ENCODE measurements at regions not wholly inside any gene's neighbourhood (a gene's known extent, or its start where the extent isn't known, plus 50 kb on each side); places are given as distances from the start of the nearest gene placed in this dataset.

DNA sequence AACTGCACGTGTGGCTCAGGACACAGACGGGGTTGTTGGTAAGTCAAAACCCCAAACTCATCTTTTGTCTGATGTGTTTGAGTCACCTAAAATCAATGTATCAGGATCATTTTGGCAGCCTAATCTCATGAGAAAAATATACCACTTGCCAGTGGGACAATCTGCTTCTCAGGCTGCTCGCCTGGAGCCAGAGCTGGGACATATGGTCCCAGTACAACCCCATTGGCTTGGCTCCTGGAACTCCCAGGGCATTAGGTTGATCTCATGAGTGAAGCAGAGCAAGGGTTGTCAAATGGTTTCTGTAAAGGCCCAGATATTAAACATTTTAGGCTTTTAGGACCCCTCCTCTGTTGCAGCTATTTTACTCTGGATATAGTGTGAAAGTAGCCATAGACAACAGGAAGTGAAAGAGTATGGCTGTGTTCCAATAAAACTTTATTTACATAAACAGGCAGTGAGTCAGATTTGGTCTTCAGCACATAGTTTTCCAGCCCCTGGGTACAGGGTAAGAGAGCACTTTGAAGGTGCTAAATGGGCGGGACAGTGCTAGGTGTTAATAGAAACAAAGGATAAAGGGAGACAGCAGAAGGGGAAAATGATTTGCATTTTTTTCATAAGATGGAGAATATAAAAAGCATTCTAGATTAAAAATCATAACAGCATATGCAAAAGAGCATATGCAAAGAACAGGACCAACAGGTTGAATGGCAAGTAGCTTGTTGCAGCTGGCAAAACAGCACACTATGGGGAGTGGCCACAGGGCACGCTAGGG lies 290.8 kb downstream of the KCNS3 start:
- H3K23ac ChIP-seq (ENCODE audit: low read depth, low read length): no peak overlapping the region
- H2BK20ac ChIP-seq (ENCODE audit: low read depth, low read length): no peak overlapping the region
- no peak overlapping the region for H4K91ac ChIP-seq (ENCODE audit: insufficient read depth, low read depth, low read length)
- no peak overlapping the region for H3K27ac ChIP-seq (ENCODE audit: insufficient read depth, low read length)
- no peak overlapping the region for H2AK9ac ChIP-seq (replicated peaks; ENCODE audit: low read depth, low read length, poor library complexity)
- dilution Hi-C loops (cut with HindIII; ENCODE audit: low sequenced_read_pairs, unreplicated experiment) (no loop called here), intact Hi-C loops (cut with micrococcal nuclease) (no loop called here), in situ Hi-C loops (cut with MboI; ENCODE audit: low sequenced_read_pairs) (loop anchor here (25.0 kb wide), 1 partner anchor 307 kb away; no protein-coding TSS in a partner anchor)
- H3K36me3 ChIP-seq (ENCODE audit: control insufficient read depth, insufficient read depth, low read length): no peaks in the 10 kb centered on the region
- no peaks in the 10 kb centered on the region for H3K79me1 ChIP-seq (ENCODE audit: low read depth in 1 of 2, low read length in 2 of 2)
- H2AFZ ChIP-seq (replicated peaks; ENCODE audit: low read length, poor library complexity): no peak overlapping the region
- H3K4me2 ChIP-seq (ENCODE audit: low read depth, low read length): no peak overlapping the region
- no TSS peak for BruUV-seq (replicated peaks)
- TF ChIP-seq POLR2A (IDR thresholded peaks at IDR 0.05; ENCODE audit: low read depth, low read length): no peak
- no peak for TF ChIP-seq SMC3 (IDR thresholded peaks at IDR 0.05; ENCODE audit: low read depth, low read length)
- TF ChIP-seq, protein P1, sequence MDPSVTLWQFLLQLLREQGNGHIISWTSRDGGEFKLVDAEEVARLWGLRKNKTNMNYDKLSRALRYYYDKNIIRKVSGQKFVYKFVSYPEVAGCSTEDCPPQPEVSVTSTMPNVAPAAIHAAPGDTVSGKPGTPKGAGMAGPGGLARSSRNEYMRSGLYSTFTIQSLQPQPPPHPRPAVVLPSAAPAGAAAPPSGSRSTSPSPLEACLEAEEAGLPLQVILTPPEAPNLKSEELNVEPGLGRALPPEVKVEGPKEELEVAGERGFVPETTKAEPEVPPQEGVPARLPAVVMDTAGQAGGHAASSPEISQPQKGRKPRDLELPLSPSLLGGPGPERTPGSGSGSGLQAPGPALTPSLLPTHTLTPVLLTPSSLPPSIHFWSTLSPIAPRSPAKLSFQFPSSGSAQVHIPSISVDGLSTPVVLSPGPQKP (IDR thresholded peaks at IDR 0.05; ENCODE audit: borderline replicate concordance, low read depth, low read length): no peak
- no peak for TF ChIP-seq MAZ (IDR thresholded peaks at IDR 0.05; ENCODE audit: borderline replicate concordance, low read depth, low read length)
- TF ChIP-seq, protein P2, sequence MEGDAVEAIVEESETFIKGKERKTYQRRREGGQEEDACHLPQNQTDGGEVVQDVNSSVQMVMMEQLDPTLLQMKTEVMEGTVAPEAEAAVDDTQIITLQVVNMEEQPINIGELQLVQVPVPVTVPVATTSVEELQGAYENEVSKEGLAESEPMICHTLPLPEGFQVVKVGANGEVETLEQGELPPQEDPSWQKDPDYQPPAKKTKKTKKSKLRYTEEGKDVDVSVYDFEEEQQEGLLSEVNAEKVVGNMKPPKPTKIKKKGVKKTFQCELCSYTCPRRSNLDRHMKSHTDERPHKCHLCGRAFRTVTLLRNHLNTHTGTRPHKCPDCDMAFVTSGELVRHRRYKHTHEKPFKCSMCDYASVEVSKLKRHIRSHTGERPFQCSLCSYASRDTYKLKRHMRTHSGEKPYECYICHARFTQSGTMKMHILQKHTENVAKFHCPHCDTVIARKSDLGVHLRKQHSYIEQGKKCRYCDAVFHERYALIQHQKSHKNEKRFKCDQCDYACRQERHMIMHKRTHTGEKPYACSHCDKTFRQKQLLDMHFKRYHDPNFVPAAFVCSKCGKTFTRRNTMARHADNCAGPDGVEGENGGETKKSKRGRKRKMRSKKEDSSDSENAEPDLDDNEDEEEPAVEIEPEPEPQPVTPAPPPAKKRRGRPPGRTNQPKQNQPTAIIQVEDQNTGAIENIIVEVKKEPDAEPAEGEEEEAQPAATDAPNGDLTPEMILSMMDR (conservative IDR thresholded peaks at IDR 0.05; ENCODE audit: low read depth, low read length): no peak
- no peak for TF ChIP-seq RCOR1 (IDR thresholded peaks at IDR 0.05; ENCODE audit: insufficient replicate concordance, low read length)
- no peak for TF ChIP-seq NFE2L2 (IDR thresholded peaks at IDR 0.05; ENCODE audit: low read depth, low read length)
- no peak for TF ChIP-seq RFX5 (IDR thresholded peaks at IDR 0.05; ENCODE audit: low read depth, low read length)
- no peak for TF ChIP-seq MAFK (IDR thresholded peaks at IDR 0.05; ENCODE audit: low read depth, low read length)
- no peak for TF ChIP-seq CHD1 (IDR thresholded peaks at IDR 0.05; ENCODE audit: low read depth, low read length)
- TF ChIP-seq, protein P3, sequence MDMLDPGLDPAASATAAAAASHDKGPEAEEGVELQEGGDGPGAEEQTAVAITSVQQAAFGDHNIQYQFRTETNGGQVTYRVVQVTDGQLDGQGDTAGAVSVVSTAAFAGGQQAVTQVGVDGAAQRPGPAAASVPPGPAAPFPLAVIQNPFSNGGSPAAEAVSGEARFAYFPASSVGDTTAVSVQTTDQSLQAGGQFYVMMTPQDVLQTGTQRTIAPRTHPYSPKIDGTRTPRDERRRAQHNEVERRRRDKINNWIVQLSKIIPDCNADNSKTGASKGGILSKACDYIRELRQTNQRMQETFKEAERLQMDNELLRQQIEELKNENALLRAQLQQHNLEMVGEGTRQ (IDR thresholded peaks at IDR 0.05; ENCODE audit: low read depth, low read length): no peak
- no peak for TF ChIP-seq RAD21 (IDR thresholded peaks at IDR 0.05; ENCODE audit: low read length)
- no peak for TF ChIP-seq FOS (IDR thresholded peaks at IDR 0.05; ENCODE audit: low read depth, low read length)
- TF ChIP-seq CEBPB (IDR thresholded peaks at IDR 0.05; ENCODE audit: low read depth, low read length): no peak
- no peak for TF ChIP-seq MXI1 (IDR thresholded peaks at IDR 0.05; ENCODE audit: borderline replicate concordance, low read depth, low read length)
- TF ChIP-seq BHLHE40 (IDR thresholded peaks at IDR 0.05; ENCODE audit: low read depth, low read length): no peak
- H2AK5ac ChIP-seq (ENCODE audit: low read depth, low read length): no peak overlapping the region
- no peak overlapping the region for H2BK15ac ChIP-seq (ENCODE audit: low read depth, low read length)
- 67% methylated on average over 1 of the region's 5 CpGs; no CpG with 5 or more reads in 1 of the 2 experiments for WGBS, 2 experiments (ENCODE audit: extremely low coverage in 2 of 2, insufficient read length in 1 of 2)
- H4K20me1 ChIP-seq (ENCODE audit: insufficient read depth, low read length): no peaks in the 10 kb centered on the region
- H3K9me3 ChIP-seq (ENCODE audit: control insufficient read depth, insufficient read depth, low read length): no peaks in the 10 kb centered on the region
- no peaks in the 10 kb centered on the region; the same call in 1 of the 2 replicates for H3K4me1 ChIP-seq (ENCODE audit: control insufficient read depth, insufficient read depth, low read length)
- POLR2A ChIA-PET (ENCODE audit: unreplicated experiment): no interaction called here
- ATAC-seq (ENCODE audit: low read depth) (peak; percentile 17; the same call in 1 of the 2 replicates), DNase-seq (no peak)
- no peaks in the 10 kb centered on the region for H3K27me3 ChIP-seq (ENCODE audit: control insufficient read depth, insufficient read depth, low read length)
- H2BK120ac ChIP-seq (ENCODE audit: low read depth, low read length): no peak overlapping the region
- no peak overlapping the region for H4K8ac ChIP-seq (ENCODE audit: low read depth in 2 of 2, low read length in 2 of 2)
- no peak overlapping the region; the same call in 1 of the 2 replicates for H3K4ac ChIP-seq (ENCODE audit: low read depth, low read length)
- no peak overlapping the region for H3K4me3 ChIP-seq (ENCODE audit: insufficient read depth, low read depth, low read length)
- no peak overlapping the region for H4K5ac ChIP-seq (ENCODE audit: low read depth, low read length)
- H2BK5ac ChIP-seq (ENCODE audit: low read depth, low read length, poor library complexity, severe bottlenecking): no peak overlapping the region
- H3K9ac ChIP-seq (ENCODE audit: low read depth, low read length): no peak overlapping the region
- CTCF ChIA-PET: no interaction called here
- H3K56ac ChIP-seq (ENCODE audit: extremely low read depth, insufficient read depth, low read length): no peak overlapping the region
- no peak overlapping the region for H3K14ac ChIP-seq (replicated peaks; ENCODE audit: low read depth, low read length)
- H3K18ac ChIP-seq (ENCODE audit: low read depth, low read length): no peak overlapping the region
- H3K9me1 ChIP-seq (ENCODE audit: insufficient read depth, low read length): no peaks in the 10 kb centered on the region

Data from IMR-90 (cell line).